Esophagus muscularis mucosa (tissue), 3 donors: ENCODE measurements at regions not wholly inside any gene's neighbourhood (a gene's known extent, or its start where the extent isn't known, plus 50 kb on each side); places are given as distances from the start of the nearest gene placed in this dataset.

ENCODE experiments used
- CTCF ChIP-seq, 3 experiments: fragments of 200-600 bp in 2 of 3; fragments of 450-650 bp in 1 of 3; sonication (generic) in 2 of 3; IDR thresholded peaks; one replicate each; pipeline ENCODE4 v1.5.1; 2017 to 2019; ENCODE audit warnings: antibody characterized with exemption in 3 of 3, mild to moderate bottlenecking in 2 of 3, moderate library complexity in 1 of 3
- POLR2A ChIP-seq: fragments of 450-650 bp; IDR thresholded peaks from one replicate; pipeline ENCODE4 v1.6.1; 2017; ENCODE audit warnings: antibody characterized with exemption, moderate library complexity, mild to moderate bottlenecking, low read depth

- TF ChIP-seq CTCF (IDR thresholded peaks at IDR 0.05) (no peak), POLR2A (no peak)
These were observed 169.9 kb downstream of the AASDH start for GRCh38 chr4:56217343-56217890.
